GM12891 (cell line): ENCODE measurements at regions not wholly inside any gene's neighbourhood (a gene's known extent, or its start where the extent isn't known, plus 50 kb on each side); places are given as distances from the start of the nearest gene placed in this dataset.

Experiments used
- POLR2A ChIP-seq: IDR thresholded peaks from 2 replicates; pipeline ENCODE4 v1.6.1; 2011; ENCODE audit warnings: low read depth, low read length, control low read depth
- POLR2AphosphoS5 ChIP-seq: IDR thresholded peaks from 2 replicates; pipeline ENCODE4 v1.6.1; 2011; ENCODE audit warnings: low read depth, low read length, control low read depth
- POU2F2 ChIP-seq: IDR thresholded peaks from 2 replicates; pipeline ENCODE4 v1.6.1; 2011; ENCODE audit warnings: low read depth, mild to moderate bottlenecking, control low read depth, low read length, moderate library complexity

- TF ChIP-seq POU2F2 (no peak), POLR2A (no peak), POLR2AphosphoS5 (no peak)
Observed at GRCh38 chr5:153223376-153223775, 267.1 kb upstream of the GRIA1 start.
